Heart left ventricle (tissue), 16 donors: ENCODE measurements at regions not wholly inside any gene's neighbourhood (a gene's known extent, or its start where the extent isn't known, plus 50 kb on each side); places are given as distances from the start of the nearest gene placed in this dataset.

Experiments
- ATAC-seq, 4 donors: fragments of 200-7000 bp; cut with Tn5 transposase; one replicate each; pipeline ENCODE4 v1.9.1; 2020 to 2022; ENCODE audit warnings: moderate library complexity in 4 of 4, mild to moderate bottlenecking in 3 of 4, moderate number of reproducible peaks in 1 of 4
- DNase-seq, 5 donors: peaks; one replicate each; pipeline ENCODE4 v3.0.0-alpha.2; 2020
- H3K27ac ChIP-seq, 12 donors: fragments of 200-600 bp; sonication (generic) in 4 of 12; one replicate each; pipeline versions ENCODE4 v1.5.0 to v1.8.0; 2016 to 2022; ENCODE audit warnings: mild to moderate bottlenecking in 2 of 12
- H3K27me3 ChIP-seq, 9 donors: fragments of 200-600 bp; sonication (generic) in 2 of 9; one replicate each; pipeline versions ENCODE4 v1.5.1 to v1.8.0; 2016 to 2022; ENCODE audit warnings: mild to moderate bottlenecking in 3 of 9
- H3K36me3 ChIP-seq, 9 donors: fragments of 200-600 bp; sonication (generic) in 2 of 9; one replicate each; pipeline versions ENCODE4 v1.5.0 to v1.8.0; 2018 to 2022; ENCODE audit warnings: mild to moderate bottlenecking in 2 of 9
- H3K4me1 ChIP-seq, 12 donors: fragments of 200-600 bp; sonication (generic) in 4 of 12; one replicate each; pipeline versions ENCODE4 v1.5.0 to v1.8.0; 2016 to 2022; ENCODE audit warnings: mild to moderate bottlenecking in 3 of 12
- H3K4me3 ChIP-seq, 12 donors: fragments of 200-600 bp; sonication (generic) in 4 of 12; one replicate each; pipeline versions ENCODE4 v1.5.0 to v1.8.0; 2017 to 2022; ENCODE audit warnings: mild to moderate bottlenecking in 9 of 12, moderate library complexity in 4 of 12
- H3K9me3 ChIP-seq, 12 donors: fragments of 200-600 bp; sonication (generic) in 4 of 12; one replicate each; pipeline versions ENCODE4 v1.5.0 to v1.8.0; 2016 to 2022; ENCODE audit warnings: mild to moderate bottlenecking in 1 of 12
- POLR2A ChIP-seq, 2 donors: fragments of 450-650 bp; IDR thresholded peaks; one replicate each; pipeline ENCODE4 v1.6.1; 2017; ENCODE audit warnings: antibody characterized with exemption in 2 of 2, mild to moderate bottlenecking in 2 of 2, moderate library complexity in 2 of 2
- WGBS, 4 donors: extraction: QIAGEN DNeasy Blood & Tissue Kit in 2 of 4; methylation state at CpG; one replicate each; pipeline versions ENCODE4 v1.1.5 to v1.1.7; 2013 to 2018; 5-methylcytosine and 5-hydroxymethylcytosine counted together
- intact Hi-C, 10 donors: fragments of 100-400 bp; cut with DNase I; formaldehyde crosslinking; loops; one replicate each; pipeline versions ENCODE4 v1.11.1 to v1.14.2; 2022
- TF ChIP-seq, protein P1 (sequence below), 12 donors: fragments of 200-600 bp; sonication (generic) in 4 of 12; IDR thresholded peaks; one replicate each; pipeline versions ENCODE4 v1.5.0 to v1.8.0; 2018 to 2022; ENCODE audit warnings: antibody characterized with exemption in 12 of 12, mild to moderate bottlenecking in 5 of 12
- donor health status: ischemic (EF 13 %, LVEDD 7.1; RV severe dilation, severe dysfunction).
- donor health status: healthy with polysubstance abuse.
- donor health status: DM: no; HTN: yes; CAD: no.
- donor health status: DM: no; HTN: no; CAD: no.
- donor health status: ischemic (EF 25% LVEDD 6.9; RV normal size, moderate dysfunction).
- donor health status: ischemic (EF 25% LVEDD 5.7; RV mildly dilated, moderate dysfunction).
- donor health status: healthy.
- donor health status: DM: yes; HTN: yes; CAD: no.
- donor health status: ischemic (EF 35%, LVEDD 5.7; RV mildly dilated, moderate dysfunction).
- donor health status: nonischemic (EF 11% LVEDD 7.7; RV severe dilation, severe dysfunction).
- donor health status: DM: yes; HTN: yes; CAD: no.
- donor health status: PGD.
- donor health status: ischemic (EF 29% LVEDD 5.4; RV normal size, mild dysfunction).
- donor health status: nonischemic (EF 23%, LVEDD 6.1; RV moderate dilation, normal function).

DNA sequence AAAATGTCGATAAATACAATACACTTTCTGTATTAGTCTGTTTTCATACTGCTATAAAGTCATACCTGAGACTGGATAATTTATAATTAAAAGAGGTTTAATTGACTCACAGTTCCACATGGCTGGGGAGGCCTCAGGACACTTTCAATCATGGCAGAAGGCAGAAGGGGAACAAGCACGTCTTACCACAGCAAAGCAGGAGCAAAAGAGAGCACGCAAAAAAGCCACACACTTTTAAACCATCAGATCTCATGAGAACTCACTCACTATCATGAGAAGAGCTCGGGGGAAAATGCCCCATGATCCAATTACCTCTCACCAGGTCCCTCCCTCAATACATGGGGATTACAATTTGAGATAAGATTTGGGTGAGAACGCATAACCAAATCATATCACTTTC lies 256.7 kb downstream of the ANAPC1 start:
- 85 to 92% (median 89%) methylated on average over 5 of the region's 5 CpGs for WGBS, 4 donors
- Histone ChIP-seq H3K9me3 (peaks cover 0 to 44% (median 20%) of the 10 kb centered on the region in 12 donors), H3K4me3 (no peak overlapping the region), H3K36me3 (no peaks in the 10 kb centered on the region), H3K27me3 (no peaks in the 10 kb centered on the region), H3K4me1 (peaks cover 0 to 20% (median 0%) of the 10 kb centered on the region in 12 donors), H3K27ac (no peak overlapping the region)
- DNase-seq (no peak), ATAC-seq (no peak)
- TF ChIP-seq, protein P1, sequence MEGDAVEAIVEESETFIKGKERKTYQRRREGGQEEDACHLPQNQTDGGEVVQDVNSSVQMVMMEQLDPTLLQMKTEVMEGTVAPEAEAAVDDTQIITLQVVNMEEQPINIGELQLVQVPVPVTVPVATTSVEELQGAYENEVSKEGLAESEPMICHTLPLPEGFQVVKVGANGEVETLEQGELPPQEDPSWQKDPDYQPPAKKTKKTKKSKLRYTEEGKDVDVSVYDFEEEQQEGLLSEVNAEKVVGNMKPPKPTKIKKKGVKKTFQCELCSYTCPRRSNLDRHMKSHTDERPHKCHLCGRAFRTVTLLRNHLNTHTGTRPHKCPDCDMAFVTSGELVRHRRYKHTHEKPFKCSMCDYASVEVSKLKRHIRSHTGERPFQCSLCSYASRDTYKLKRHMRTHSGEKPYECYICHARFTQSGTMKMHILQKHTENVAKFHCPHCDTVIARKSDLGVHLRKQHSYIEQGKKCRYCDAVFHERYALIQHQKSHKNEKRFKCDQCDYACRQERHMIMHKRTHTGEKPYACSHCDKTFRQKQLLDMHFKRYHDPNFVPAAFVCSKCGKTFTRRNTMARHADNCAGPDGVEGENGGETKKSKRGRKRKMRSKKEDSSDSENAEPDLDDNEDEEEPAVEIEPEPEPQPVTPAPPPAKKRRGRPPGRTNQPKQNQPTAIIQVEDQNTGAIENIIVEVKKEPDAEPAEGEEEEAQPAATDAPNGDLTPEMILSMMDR (IDR thresholded peaks at IDR 0.05) = no peak
- no peak for TF ChIP-seq POLR2A (IDR thresholded peaks at IDR 0.05)
- intact Hi-C loops = no loop called here

DNA sequence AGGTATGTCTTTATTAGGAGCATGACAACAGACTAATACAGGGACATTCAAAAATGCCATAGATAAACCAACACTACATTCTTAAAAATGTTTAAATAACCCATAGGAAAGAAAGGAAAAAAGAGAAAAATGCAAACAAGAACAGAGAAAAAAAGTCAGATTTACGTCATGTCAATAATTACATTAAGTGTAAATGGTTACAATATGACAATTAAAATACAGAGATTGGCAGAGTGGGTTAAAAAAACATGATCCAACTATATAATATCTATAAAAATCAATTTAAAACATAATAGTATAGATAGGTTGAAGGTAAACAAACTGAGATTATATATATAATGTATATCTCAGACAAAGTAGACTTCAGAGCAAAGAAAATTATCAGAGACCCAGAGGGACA lies 255.8 kb downstream of the ANAPC1 start:
- H3K36me3 ChIP-seq = no peaks in the 10 kb centered on the region
- WGBS, 4 donors = 49 to 96% (median 86%) methylated on average over 1 of the region's 1 CpG
- no peak overlapping the region for H3K4me3 ChIP-seq
- DNase-seq = no peak
- no peaks in the 10 kb centered on the region for H3K27me3 ChIP-seq
- TF ChIP-seq, protein P1 (IDR thresholded peaks at IDR 0.05) = no peak
- TF ChIP-seq POLR2A (IDR thresholded peaks at IDR 0.05) = no peak
- no peak overlapping the region for H3K27ac ChIP-seq
- peaks cover 0 to 27% (median 0%) of the 10 kb centered on the region in 12 donors for H3K4me1 ChIP-seq
- ATAC-seq = no peak
- peaks cover 0 to 44% (median 20%) of the 10 kb centered on the region in 12 donors for H3K9me3 ChIP-seq
- intact Hi-C loops = no loop called here

DNA sequence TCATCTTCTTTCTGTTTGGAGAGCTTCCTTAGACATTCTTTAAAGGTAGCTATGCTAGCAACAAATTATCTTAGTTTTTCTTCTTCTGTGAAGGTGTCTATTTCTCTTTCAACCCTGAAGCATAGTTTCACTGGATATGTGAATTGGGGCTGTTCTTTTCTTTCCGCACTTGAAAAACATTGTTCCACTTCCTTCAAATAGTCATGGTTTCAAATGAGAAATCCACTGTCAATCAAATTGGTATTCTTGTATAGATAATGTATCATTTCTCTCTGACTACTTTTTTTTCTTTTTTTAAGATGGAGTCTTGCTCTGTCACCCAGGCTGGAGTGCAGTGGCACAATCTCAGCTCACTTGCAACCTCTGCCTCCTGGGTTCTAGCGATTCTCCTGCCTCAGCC lies 254.0 kb downstream of the ANAPC1 start:
- DNase-seq = no peak
- H3K36me3 ChIP-seq = no peaks in the 10 kb centered on the region
- intact Hi-C loops = no loop called here
- H3K27ac ChIP-seq = no peak overlapping the region
- no peaks in the 10 kb centered on the region for H3K27me3 ChIP-seq
- H3K4me3 ChIP-seq = no peak overlapping the region
- H3K9me3 ChIP-seq = peaks cover 0 to 44% (median 20%) of the 10 kb centered on the region in 12 donors
- peaks cover 0 to 30% (median 0%) of the 10 kb centered on the region in 12 donors for H3K4me1 ChIP-seq
- 96 to 99% (median 98%) methylated on average over 2 of the region's 2 CpGs for WGBS, 4 donors
- TF ChIP-seq, protein P1 (IDR thresholded peaks at IDR 0.05) = no peak
- TF ChIP-seq POLR2A (IDR thresholded peaks at IDR 0.05) = no peak
- ATAC-seq = no peak

DNA sequence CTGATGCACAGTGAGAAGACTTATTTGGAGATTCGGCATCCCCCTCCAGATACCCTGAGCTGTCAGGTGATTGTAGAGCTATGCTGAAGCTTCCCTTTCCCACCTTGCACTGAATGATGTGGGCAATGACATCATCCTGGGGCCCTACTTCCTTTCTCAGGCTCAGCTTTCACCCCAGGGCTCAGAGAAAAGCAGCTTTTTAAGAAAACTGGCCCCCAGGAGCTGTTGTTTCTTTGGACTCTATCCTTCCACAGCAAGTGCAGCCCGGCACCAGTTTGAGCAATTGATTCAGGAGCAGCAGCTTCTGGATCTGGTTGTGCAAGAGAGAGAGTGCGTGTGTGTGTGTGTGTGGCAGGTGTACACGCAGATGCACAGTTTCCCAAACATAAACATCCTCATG lies 251.3 kb downstream of the ANAPC1 start:
- Histone ChIP-seq H3K9me3 (peaks cover 0 to 38% (median 18%) of the 10 kb centered on the region in 12 donors), H3K4me3 (no peak overlapping the region), H3K27ac (no peak overlapping the region), H3K27me3 (no peaks in the 10 kb centered on the region), H3K36me3 (no peaks in the 10 kb centered on the region), H3K4me1 (peaks cover 0 to 18% (median 0%) of the 10 kb centered on the region in 12 donors)
- TF ChIP-seq, protein P1 (IDR thresholded peaks at IDR 0.05) = no peak
- TF ChIP-seq POLR2A (IDR thresholded peaks at IDR 0.05) = no peak
- WGBS, 4 donors = 77 to 84% (median 81%) methylated on average over 4 of the region's 4 CpGs
- DNase-seq (no peak), ATAC-seq (no peak)
- intact Hi-C loops = no loop called here
